ENCODE measurements at regions not wholly inside any gene's neighbourhood (a gene's known extent, or its start where the extent isn't known, plus 50 kb on each side); places are given as distances from the start of the nearest gene placed in this dataset.

DNA sequence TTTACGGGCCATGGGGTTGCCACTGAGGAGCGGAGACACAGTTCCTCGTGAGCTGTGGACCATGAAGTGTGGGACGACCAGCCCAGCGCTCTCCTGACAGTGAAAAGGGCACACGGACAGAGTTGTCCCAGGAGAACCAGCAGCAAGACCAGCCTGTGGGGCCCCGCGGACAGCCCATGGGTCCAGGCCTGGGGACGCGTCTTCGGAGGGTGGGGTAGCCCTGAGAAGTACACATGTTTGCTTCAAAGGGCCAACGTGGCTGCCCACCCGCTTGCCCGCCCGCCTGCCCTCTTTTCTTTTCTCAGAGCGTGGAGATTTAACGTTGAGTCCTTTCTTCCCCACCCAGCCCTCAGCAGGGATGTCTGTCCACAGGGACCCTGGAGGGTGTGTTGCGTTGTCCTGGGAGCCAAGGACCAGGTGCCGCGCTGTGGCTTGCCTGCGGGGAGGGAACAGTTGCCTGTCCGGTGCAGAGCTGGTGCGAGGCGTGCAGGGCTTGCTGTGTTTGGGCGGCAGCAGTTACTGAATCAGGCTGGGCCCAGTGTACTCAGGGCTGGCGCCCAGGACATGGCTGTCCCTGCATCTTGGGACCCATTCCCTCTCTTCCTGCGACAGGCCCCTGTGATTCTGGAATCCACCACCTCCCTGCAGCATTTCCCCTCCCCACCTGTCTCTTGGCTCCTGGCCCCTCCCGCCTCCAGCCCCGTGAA is 120.1 kb upstream of the HDAC4 start:
- H3K4me3 ChIP-seq (ENCODE audit: low read length) = no peak overlapping the region
- TF ChIP-seq, protein P1, sequence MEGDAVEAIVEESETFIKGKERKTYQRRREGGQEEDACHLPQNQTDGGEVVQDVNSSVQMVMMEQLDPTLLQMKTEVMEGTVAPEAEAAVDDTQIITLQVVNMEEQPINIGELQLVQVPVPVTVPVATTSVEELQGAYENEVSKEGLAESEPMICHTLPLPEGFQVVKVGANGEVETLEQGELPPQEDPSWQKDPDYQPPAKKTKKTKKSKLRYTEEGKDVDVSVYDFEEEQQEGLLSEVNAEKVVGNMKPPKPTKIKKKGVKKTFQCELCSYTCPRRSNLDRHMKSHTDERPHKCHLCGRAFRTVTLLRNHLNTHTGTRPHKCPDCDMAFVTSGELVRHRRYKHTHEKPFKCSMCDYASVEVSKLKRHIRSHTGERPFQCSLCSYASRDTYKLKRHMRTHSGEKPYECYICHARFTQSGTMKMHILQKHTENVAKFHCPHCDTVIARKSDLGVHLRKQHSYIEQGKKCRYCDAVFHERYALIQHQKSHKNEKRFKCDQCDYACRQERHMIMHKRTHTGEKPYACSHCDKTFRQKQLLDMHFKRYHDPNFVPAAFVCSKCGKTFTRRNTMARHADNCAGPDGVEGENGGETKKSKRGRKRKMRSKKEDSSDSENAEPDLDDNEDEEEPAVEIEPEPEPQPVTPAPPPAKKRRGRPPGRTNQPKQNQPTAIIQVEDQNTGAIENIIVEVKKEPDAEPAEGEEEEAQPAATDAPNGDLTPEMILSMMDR (IDR thresholded peaks at IDR 0.05; ENCODE audit: insufficient read depth, low read depth, low read length, missing control alignments) = no peak
- DNase-seq (ENCODE audit: low read depth) = no peak

DNA sequence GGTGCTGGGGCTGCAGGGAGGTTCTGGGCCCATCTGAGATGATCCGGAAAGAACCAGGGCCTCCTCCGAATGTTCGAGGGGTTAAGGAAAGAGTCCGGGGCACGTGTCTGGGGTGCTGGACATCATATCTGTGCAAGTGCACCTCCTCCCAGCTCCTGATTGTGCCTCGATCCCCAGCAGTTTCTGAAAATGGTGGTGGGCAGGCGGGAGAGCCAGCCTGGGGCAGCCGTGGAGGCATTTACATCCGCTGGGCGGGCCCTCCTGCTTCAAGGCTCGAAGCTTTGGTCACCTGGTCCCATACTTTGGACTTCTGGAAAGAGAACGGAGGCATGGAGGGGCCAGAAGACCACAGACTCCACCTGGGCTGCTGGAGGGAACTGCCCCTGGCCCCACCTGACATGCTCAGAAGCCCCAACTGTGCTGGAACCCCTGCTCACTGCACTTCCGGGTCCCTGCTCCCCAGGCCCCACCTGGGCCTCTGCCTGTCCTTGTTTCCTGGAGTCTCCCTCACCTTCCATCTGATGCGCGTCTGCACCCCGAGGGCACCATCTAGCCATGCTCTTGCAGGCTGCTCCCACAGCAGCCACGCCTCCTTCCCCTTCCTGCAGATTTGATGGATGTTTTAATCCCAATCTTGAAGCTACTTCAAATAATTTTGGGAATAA is 119.2 kb upstream of the HDAC4 start:
- no peak for DNase-seq (ENCODE audit: low read depth)
- TF ChIP-seq, protein P1 (IDR thresholded peaks at IDR 0.05; ENCODE audit: insufficient read depth, low read depth, low read length, missing control alignments) = no peak
- H3K4me3 ChIP-seq (ENCODE audit: low read length) = no peak overlapping the region

DNA sequence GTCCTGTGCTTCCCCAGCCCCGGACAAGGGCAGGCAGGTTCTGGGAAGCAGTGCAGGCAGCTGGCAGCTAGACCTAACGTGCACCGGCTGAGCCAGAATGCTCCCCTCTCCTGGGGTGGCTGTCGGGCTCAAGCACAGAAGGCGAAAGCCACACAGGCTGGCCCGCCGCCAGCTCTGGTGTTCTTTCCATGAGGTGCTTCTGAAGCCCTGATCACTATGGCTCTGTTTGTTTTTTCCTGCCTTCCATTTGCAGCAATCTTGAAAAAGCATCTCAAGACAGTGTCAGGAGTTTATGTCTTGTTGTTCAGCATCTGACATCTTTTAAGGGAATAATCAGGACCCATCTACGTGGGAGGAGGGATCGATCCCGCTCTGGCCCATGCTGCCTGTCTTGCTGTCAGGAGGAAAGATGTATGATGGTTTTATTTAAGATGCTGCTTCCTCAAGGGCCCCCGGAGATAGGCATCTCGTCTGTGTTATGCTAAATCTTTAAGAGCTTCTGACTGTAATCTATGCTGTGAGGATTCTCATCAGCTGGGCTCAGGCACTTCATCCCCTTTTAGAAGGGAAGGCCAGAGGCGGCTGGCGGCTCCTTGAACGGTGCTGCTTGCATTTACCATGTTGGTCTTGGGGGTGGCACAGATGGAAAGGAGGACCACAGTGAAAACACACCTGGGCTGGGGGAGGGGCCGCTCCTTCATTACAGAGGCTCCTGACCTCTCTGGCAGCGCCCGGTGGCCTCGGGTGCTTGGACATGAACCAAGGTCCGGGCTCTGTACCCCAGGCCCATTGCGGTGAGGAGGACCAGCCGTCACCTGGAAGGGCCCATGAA is 118.5 kb upstream of the HDAC4 start:
- H3K4me3 ChIP-seq (ENCODE audit: low read length) = no peak overlapping the region
- TF ChIP-seq, protein P1 (IDR thresholded peaks at IDR 0.05; ENCODE audit: insufficient read depth, low read depth, low read length, missing control alignments) = no peak
- no peak for DNase-seq (ENCODE audit: low read depth)

DNA sequence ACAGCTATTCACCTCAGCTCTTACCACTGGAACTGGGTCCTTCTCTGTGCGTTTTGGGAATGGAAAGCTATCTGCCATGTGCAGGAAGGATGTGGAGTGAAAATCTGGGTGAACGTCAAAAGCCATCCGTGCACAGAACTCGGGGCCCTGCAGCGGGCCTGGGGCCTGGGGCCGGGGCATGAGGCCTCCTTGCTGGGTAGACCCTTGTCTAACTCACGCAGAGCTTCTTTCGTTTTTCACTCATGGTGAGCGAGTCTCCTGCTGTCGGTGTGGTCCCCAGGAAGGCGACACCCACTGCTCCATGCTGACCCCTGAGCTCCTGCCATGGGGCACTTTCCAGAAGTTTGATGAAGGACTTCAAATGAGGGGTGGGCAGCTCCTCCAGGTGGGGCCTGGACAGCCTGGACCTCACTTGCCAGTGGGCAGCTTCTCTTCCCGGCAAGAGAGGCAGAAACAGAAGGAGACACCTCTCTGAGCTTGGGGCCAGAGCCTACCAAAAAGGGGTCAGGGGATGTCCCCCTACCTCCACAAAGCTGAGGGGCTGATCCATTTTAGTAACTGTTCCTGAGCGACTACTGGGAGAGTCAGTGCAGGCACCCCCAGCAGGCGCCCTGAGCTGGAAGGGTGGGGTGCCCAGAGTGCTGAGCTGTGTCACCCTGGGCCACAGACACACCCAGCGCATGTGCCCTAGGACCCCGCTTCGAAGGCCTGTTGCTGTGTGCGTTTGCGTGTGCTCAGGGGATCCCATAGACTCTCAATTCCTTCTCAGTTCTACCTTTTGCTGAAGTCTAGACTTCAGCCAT is 117.7 kb upstream of the HDAC4 start:
- TF ChIP-seq, protein P1 (IDR thresholded peaks at IDR 0.05; ENCODE audit: insufficient read depth, low read depth, low read length, missing control alignments) = no peak
- H3K4me3 ChIP-seq (ENCODE audit: low read length) = no peak overlapping the region
- DNase-seq (ENCODE audit: low read depth) = no peak

DNA sequence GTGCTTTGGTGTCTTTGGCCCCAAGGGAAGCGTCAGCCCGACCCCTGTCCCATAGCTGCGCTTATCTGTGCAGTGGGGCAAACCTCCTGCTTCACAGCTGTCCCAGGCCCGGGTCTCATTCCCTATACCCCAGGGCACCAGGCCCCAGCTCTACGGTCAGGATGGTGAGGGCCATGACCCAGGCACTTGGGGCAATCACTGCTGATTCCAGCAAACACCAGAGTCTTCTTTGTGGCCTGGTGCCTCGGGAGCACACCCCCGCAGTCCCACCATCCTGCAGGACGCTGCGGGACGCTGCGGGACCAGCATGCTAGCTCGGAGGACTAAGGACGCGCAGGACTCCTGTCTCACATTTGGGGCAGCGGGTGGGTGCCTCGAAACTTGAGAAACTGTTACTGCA is 116.9 kb upstream of the HDAC4 start:
- no peak for DNase-seq (ENCODE audit: low read depth)
- H3K4me3 ChIP-seq (ENCODE audit: low read length) = no peak overlapping the region
- TF ChIP-seq, protein P1 (IDR thresholded peaks at IDR 0.05; ENCODE audit: insufficient read depth, low read depth, low read length, missing control alignments) = no peak

DNA sequence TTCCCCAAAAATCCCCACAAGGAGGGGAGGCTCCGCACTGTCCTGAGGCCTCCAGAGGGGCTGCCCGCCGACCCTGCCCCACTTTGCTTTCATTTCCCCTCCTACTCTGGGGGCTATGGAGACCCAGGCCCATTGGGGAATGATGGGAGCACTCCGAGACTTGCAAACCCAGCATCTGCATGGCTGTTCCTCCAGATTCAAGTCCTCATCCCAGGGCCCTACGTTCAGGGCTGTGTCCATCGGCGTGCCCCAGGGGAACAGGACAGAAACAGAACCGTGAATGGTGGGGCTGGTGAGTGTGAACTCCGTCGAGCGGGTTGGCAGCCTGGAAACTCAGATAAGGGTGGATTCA is 116.1 kb upstream of the HDAC4 start:
- TF ChIP-seq, protein P1 (IDR thresholded peaks at IDR 0.05; ENCODE audit: insufficient read depth, low read depth, low read length, missing control alignments) = no peak
- no peak overlapping the region for H3K4me3 ChIP-seq (ENCODE audit: low read length)
- no peak for DNase-seq (ENCODE audit: low read depth)
